A549 (cell line): ENCODE measurements at regions not wholly inside any gene's neighbourhood (a gene's known extent, or its start where the extent isn't known, plus 50 kb on each side); places are given as distances from the start of the nearest gene placed in this dataset.

Experiments
- ATAC-seq, 2 experiments: fragments of 200-7000 bp in 1 of 2; fragments of >200 bp in 1 of 2; cut with Nextera tagmentation in 1 of 2; cut with Tn5 transposase in 1 of 2; 3 replicates each; pipeline versions ENCODE4 v1.8.0 to v1.9.1; 2018 to 2020; ENCODE audit warnings: mild to moderate bottlenecking in 1 of 2, moderate library complexity in 1 of 2
- CTCF ChIA-PET: fragments of 300-600 bp; sonication (Branson Sonifier 250); formaldehyde crosslinking; extraction: SDS; loops from one replicate; lab custom pipeline; 2021; ENCODE audit warnings: antibody characterized with exemption, inconsistent platforms; lab: Yijun Ruan, JAX
- POLR2A ChIA-PET: fragments of 350-600 bp; formaldehyde crosslinking; extraction: SDS; loops from one replicate; lab custom pipeline; 2021; ENCODE audit warnings: antibody characterized with exemption, inconsistent platforms; lab: Yijun Ruan, JAX
- DNase-seq, 2 experiments: peaks; one replicate each; pipeline versions ENCODE4 v3.0.0 to v3.0.0-alpha.2; 2011 to 2016; ENCODE audit warnings: low read depth in 1 of 2, low spot score in 1 of 2
- FAIRE-seq: peaks from 2 replicates; lab custom pipeline; 2011; peaks lifted over from hg19 to GRCh38; lab: Jason Lieb, UNC
- H3K27ac ChIP-seq, 2 experiments: fragments of >200 bp; sonication (Bioruptor Twin); formaldehyde crosslinking; 3 replicates each; pipeline ENCODE4 v1.5.1; 2016 to 2017
- H3K4me1 ChIP-seq: fragments of >200 bp; sonication (Bioruptor Twin); formaldehyde crosslinking; 3 replicates; pipeline ENCODE4 v1.6.1; 2016
- H3K4me2 ChIP-seq: fragments of >200 bp; sonication (Bioruptor Twin); formaldehyde crosslinking; 3 replicates; pipeline ENCODE4 v1.6.1; 2016
- H3K4me3 ChIP-seq: fragments of >200 bp; sonication (Bioruptor Twin); formaldehyde crosslinking; 3 replicates; pipeline ENCODE4 v1.5.1; 2016
- H3K9me3 ChIP-seq: fragments of >200 bp; sonication (Bioruptor Twin); formaldehyde crosslinking; 3 replicates; pipeline ENCODE4 v1.6.1; 2016
- BHLHE40 ChIP-seq: IDR thresholded peaks from 2 replicates; pipeline ENCODE4 v1.6.1; 2012; ENCODE audit warnings: low read depth, low read length, inconsistent platforms
- CHD2 ChIP-seq: fragments of 150-350 bp; IDR thresholded peaks from 2 replicates; pipeline ENCODE4 v1.6.1; 2014; ENCODE audit warnings: low read length; ENCODE audit not compliant: partially characterized antibody
- CHD4 ChIP-seq: fragments of 200-600 bp; sonication (generic); IDR thresholded peaks from 2 replicates; pipeline ENCODE4 v1.6.1; 2016; ENCODE audit warnings: antibody characterized with exemption, mild to moderate bottlenecking, borderline replicate concordance
- EHF ChIP-seq: fragments of 250-450 bp; sonication (Bioruptor Pico); IDR thresholded peaks from 2 replicates; pipeline ENCODE4 v1.5.0; 2020; ENCODE audit warnings: mild to moderate bottlenecking
- ESRRA ChIP-seq: fragments of 150-350 bp; IDR thresholded peaks from 2 replicates; pipeline ENCODE4 v1.6.1; 2014; ENCODE audit warnings: mild to moderate bottlenecking, low read length, borderline replicate concordance
- FOSB ChIP-seq: fragments of 250-450 bp; sonication (Bioruptor Pico); IDR thresholded peaks from 2 replicates; pipeline ENCODE4 v1.5.0; 2020; ENCODE audit warnings: mild to moderate bottlenecking, moderate library complexity
- GATA3 ChIP-seq: IDR thresholded peaks from 2 replicates; pipeline ENCODE4 v1.6.1; 2012; ENCODE audit warnings: borderline replicate concordance
- HOXA7 ChIP-seq: fragments of 250-450 bp; sonication (Bioruptor Pico); IDR thresholded peaks from 2 replicates; pipeline ENCODE4 v1.5.0; 2020; ENCODE audit warnings: mild to moderate bottlenecking, moderate library complexity
- HOXB5 ChIP-seq: fragments of 250-450 bp; sonication (Bioruptor Pico); IDR thresholded peaks from 2 replicates; pipeline ENCODE4 v1.5.0; 2020; ENCODE audit warnings: mild to moderate bottlenecking, moderate library complexity
- JUN ChIP-seq, 2 experiments: fragments of >200 bp; sonication (Bioruptor Twin); formaldehyde crosslinking; IDR thresholded peaks; 2 replicates in 1 of 2; 3 replicates in 1 of 2; pipeline ENCODE4 v1.6.1; 2016 to 2017
- KDM1A ChIP-seq: fragments of 200-600 bp; sonication (generic); IDR thresholded peaks from 2 replicates; pipeline ENCODE4 v1.6.1; 2016; ENCODE audit warnings: low read depth, mild to moderate bottlenecking
- KDM5A ChIP-seq: fragments of 200-600 bp; sonication (generic); IDR thresholded peaks from 2 replicates; pipeline ENCODE4 v1.6.1; 2016; ENCODE audit warnings: antibody characterized with exemption, mild to moderate bottlenecking
- NPAS2 ChIP-seq: fragments of 250-450 bp; sonication (Bioruptor Pico); IDR thresholded peaks from 2 replicates; pipeline ENCODE4 v1.8.0; 2022; ENCODE audit warnings: mild to moderate bottlenecking, moderate library complexity, borderline replicate concordance
- NR3C1 ChIP-seq: fragments of >200 bp; sonication (Bioruptor Twin); formaldehyde crosslinking; IDR thresholded peaks from 3 replicates; pipeline ENCODE4 v1.6.1; 2017
- POLR2A ChIP-seq: IDR thresholded peaks from 2 replicates; pipeline ENCODE4 v1.6.1; 2012; ENCODE audit warnings: mild to moderate bottlenecking, low read length
- RAD21 ChIP-seq, 2 experiments: fragments of >200 bp in 1 of 2; sonication (Bioruptor Twin) in 1 of 2; formaldehyde crosslinking in 1 of 2; IDR thresholded peaks in 1 of 2; conservative IDR thresholded peaks in 1 of 2; 2 replicates in 1 of 2; 3 replicates in 1 of 2; pipeline ENCODE4 v1.6.1; 2012 to 2018; ENCODE audit warnings: inconsistent platforms in 1 of 2
- RARB ChIP-seq: fragments of 250-450 bp; sonication (Bioruptor Pico); IDR thresholded peaks from 2 replicates; pipeline ENCODE4 v1.8.0; 2021; ENCODE audit warnings: mild to moderate bottlenecking, moderate library complexity
- RCOR1 ChIP-seq: fragments of 150-350 bp; IDR thresholded peaks from 2 replicates; pipeline ENCODE4 v1.6.1; 2014; ENCODE audit warnings: antibody characterized with exemption, low read length, low read depth
- RNF2 ChIP-seq: fragments of 200-600 bp; sonication (generic); IDR thresholded peaks from 2 replicates; pipeline ENCODE4 v1.6.1; 2016; ENCODE audit warnings: low read depth, mild to moderate bottlenecking, antibody characterized with exemption, moderate library complexity, borderline replicate concordance
- SREBF2 ChIP-seq: fragments of 450-650 bp; IDR thresholded peaks from 2 replicates; pipeline ENCODE4 v1.6.1; 2014; ENCODE audit warnings: mild to moderate bottlenecking, moderate library complexity
- TFCP2L1 ChIP-seq: fragments of 250-450 bp; sonication (Bioruptor Pico); IDR thresholded peaks from 2 replicates; pipeline ENCODE4 v1.5.0; 2021; ENCODE audit warnings: mild to moderate bottlenecking
- ZSCAN20 ChIP-seq: fragments of 250-450 bp; sonication (Bioruptor Pico); IDR thresholded peaks from 2 replicates; pipeline ENCODE4 v1.8.0; 2022; ENCODE audit warnings: mild to moderate bottlenecking, moderate library complexity
- WGBS: methylation state at CpG from one replicate; pipeline ENCODE4 v1.1.6; 2017; ENCODE audit errors: missing lambda C conversion rate; 5-methylcytosine and 5-hydroxymethylcytosine counted together
- TF ChIP-seq, protein P1 (sequence below): fragments of >200 bp; sonication (Bioruptor Twin); formaldehyde crosslinking; IDR thresholded peaks from 3 replicates; pipeline ENCODE4 v1.6.1; 2016
- TF ChIP-seq, protein P2 (sequence below): fragments of >200 bp; sonication (Bioruptor Twin); formaldehyde crosslinking; IDR thresholded peaks from 3 replicates; pipeline ENCODE4 v1.5.1; 2016
- TF ChIP-seq, protein P3 (sequence below): IDR thresholded peaks from 2 replicates; pipeline ENCODE4 v1.6.1; 2012
- TF ChIP-seq, protein P4 (sequence below): IDR thresholded peaks from 2 replicates; pipeline ENCODE4 v1.6.1; 2012; ENCODE audit warnings: low read depth, borderline replicate concordance
- TF ChIP-seq, protein P5 (sequence below): fragments of >200 bp; sonication (Bioruptor Twin); formaldehyde crosslinking; IDR thresholded peaks from 2 replicates; pipeline ENCODE4 v1.6.1; 2016

DNA sequence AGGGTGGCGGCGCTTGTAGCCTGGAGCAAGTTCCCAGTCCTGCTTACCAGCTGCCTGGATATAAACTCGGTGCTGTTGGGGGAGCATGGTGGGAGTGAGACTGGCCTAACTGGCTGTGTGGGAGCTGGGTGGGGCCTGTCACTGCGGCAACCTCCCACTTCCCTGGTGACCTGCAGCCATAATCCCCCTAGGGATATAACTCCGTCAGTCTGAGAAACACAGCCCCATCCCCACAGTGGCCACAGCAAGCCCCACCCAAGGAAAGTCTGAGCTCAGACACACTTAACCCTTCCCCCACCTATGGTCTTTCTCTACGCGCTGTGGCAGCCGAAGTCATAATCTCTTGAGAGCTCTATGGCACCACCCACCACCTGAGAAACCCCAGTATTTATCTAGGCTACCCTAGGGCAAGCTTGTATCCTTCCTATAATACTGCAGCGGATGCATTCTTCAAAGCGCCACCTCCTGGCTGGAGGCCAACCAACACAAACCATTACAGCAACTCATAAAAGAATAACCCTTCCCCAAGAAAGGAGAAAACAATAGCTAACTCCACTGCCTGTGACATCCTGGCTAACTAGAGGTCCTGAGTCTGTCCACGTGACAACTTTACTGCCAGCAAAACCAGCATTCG lies 57.4 kb downstream of the ZNF648 start:
- FAIRE-seq (no peak), DNase-seq (no peak), ATAC-seq (no peak)
- Histone ChIP-seq H3K9me3 (no peaks in the 10 kb centered on the region), H3K4me2 (no peak overlapping the region), H3K4me1 (no peaks in the 10 kb centered on the region), H3K27ac (no peak overlapping the region), H3K4me3 (no peak overlapping the region)
- no peak for TF ChIP-seq JUN (IDR thresholded peaks at IDR 0.05)
- TF ChIP-seq NPAS2, result no peak
- 64% methylated on average over 9 of the region's 12 CpGs for WGBS
- ChIA-PET POLR2A (no interaction called here), CTCF (interaction anchor here (0.6 to 1.6 kb wide), 2 partner anchors 525 to 527 kb away, joined by 3 to 7 read pairs; no protein-coding TSS in a partner anchor)

DNA sequence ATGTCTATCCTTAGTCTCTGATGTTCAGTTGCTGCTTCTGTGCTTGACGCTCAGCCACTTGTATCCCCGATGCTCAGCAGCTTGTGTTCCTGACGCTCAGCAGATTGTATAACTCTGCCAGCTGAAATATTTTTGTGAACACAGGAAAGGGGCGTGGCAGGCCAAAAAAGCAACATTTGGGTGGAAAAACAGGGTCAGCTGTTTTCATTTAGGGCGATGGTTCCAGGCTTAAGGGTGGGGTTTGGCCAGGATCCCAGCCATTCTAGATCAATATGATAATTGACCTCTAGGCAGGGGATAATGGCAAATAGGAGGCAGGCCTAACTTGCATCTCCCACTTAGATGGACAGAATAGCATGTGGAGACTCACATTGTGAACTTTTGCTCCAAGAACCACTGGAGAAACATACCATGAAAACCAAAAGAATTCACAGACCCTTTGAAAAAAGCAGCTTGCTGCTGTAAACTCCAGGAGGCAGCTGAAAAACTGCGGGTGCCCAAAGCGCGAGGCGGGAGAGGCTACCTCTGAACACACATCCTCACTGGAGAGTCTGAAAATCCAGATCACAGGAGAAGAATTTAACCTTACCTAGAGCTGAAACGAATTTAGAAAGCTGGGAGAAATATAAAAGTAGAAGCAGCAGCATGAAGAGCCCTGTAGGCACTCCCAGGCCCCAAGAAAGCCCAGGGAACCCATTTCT lies 58.3 kb downstream of the ZNF648 start:
- TF ChIP-seq RAD21 (conservative IDR thresholded peaks at IDR 0.05 in 1 of 2, IDR thresholded peaks at IDR 0.05 in 1 of 2) (no peak), KDM5A (no peak), CHD2 (no peak), RARB (no peak), ESRRA (no peak), CHD4 (no peak), BHLHE40 (no peak), POLR2A (no peak), SREBF2 (no peak), GATA3 (no peak), TFCP2L1 (no peak), FOSB (no peak), NR3C1 (no peak), ZSCAN20 (CRISPR knock-in tag) (no peak)
- TF ChIP-seq, protein P1, sequence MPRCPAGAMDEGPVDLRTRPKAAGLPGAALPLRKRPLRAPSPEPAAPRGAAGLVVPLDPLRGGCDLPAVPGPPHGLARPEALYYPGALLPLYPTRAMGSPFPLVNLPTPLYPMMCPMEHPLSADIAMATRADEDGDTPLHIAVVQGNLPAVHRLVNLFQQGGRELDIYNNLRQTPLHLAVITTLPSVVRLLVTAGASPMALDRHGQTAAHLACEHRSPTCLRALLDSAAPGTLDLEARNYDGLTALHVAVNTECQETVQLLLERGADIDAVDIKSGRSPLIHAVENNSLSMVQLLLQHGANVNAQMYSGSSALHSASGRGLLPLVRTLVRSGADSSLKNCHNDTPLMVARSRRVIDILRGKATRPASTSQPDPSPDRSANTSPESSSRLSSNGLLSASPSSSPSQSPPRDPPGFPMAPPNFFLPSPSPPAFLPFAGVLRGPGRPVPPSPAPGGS, result no peak
- FAIRE-seq (no peak), ATAC-seq (no peak), DNase-seq (no peak)
- no peak overlapping the region for H3K4me3 ChIP-seq
- no peaks in the 10 kb centered on the region for H3K4me1 ChIP-seq
- H3K4me2 ChIP-seq, result no peak overlapping the region
- ChIA-PET POLR2A (no interaction called here), CTCF (interaction anchor here (0.6 to 1.6 kb wide), 2 partner anchors 524 to 526 kb away, joined by 3 to 7 read pairs; no protein-coding TSS in a partner anchor)
- H3K27ac ChIP-seq, result no peak overlapping the region
- 42% methylated on average over 10 of the region's 10 CpGs for WGBS
- no peaks in the 10 kb centered on the region for H3K9me3 ChIP-seq

DNA sequence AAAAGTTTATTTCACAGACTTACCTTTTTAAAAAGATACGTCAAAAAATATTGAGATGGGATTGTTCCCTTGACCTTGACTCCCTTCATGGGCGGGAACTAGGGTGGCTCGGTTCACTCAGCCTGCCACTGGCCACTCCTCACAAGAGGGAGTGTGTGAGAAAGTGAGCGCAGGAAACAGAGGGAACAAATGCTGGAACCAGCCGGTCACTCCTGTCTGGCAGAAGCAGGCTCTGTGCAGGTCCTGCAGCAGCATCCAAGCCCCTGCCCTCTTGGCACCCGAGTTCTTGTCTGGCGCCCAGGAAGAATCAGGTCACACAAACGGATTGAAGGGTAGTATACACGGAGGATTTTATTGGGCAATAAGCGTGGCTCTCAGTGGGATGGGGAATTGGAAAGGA lies 58.9 kb downstream of the ZNF648 start:
- CTCF ChIA-PET, result no interaction called here
- no peak for ATAC-seq
- no peak overlapping the region for H3K27ac ChIP-seq
- TF ChIP-seq, protein P2, sequence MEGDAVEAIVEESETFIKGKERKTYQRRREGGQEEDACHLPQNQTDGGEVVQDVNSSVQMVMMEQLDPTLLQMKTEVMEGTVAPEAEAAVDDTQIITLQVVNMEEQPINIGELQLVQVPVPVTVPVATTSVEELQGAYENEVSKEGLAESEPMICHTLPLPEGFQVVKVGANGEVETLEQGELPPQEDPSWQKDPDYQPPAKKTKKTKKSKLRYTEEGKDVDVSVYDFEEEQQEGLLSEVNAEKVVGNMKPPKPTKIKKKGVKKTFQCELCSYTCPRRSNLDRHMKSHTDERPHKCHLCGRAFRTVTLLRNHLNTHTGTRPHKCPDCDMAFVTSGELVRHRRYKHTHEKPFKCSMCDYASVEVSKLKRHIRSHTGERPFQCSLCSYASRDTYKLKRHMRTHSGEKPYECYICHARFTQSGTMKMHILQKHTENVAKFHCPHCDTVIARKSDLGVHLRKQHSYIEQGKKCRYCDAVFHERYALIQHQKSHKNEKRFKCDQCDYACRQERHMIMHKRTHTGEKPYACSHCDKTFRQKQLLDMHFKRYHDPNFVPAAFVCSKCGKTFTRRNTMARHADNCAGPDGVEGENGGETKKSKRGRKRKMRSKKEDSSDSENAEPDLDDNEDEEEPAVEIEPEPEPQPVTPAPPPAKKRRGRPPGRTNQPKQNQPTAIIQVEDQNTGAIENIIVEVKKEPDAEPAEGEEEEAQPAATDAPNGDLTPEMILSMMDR, result no peak
- no peak for TF ChIP-seq RARB
- no peak for TF ChIP-seq RNF2
- TF ChIP-seq, protein P3, sequence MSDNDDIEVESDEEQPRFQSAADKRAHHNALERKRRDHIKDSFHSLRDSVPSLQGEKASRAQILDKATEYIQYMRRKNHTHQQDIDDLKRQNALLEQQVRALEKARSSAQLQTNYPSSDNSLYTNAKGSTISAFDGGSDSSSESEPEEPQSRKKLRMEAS, result no peak
- TF ChIP-seq TFCP2L1, result no peak
- no peak for TF ChIP-seq HOXB5 (CRISPR knock-in tag)
- TF ChIP-seq EHF (CRISPR knock-in tag), result no peak
- TF ChIP-seq, protein P4, sequence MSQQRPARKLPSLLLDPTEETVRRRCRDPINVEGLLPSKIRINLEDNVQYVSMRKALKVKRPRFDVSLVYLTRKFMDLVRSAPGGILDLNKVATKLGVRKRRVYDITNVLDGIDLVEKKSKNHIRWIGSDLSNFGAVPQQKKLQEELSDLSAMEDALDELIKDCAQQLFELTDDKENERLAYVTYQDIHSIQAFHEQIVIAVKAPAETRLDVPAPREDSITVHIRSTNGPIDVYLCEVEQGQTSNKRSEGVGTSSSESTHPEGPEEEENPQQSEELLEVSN, result no peak
- no peak for TF ChIP-seq KDM1A
- TF ChIP-seq HOXA7 (CRISPR knock-in tag), result no peak
- no peak for TF ChIP-seq RCOR1
- TF ChIP-seq BHLHE40, result no peak
- no peak for TF ChIP-seq NR3C1
- TF ChIP-seq, protein P5, sequence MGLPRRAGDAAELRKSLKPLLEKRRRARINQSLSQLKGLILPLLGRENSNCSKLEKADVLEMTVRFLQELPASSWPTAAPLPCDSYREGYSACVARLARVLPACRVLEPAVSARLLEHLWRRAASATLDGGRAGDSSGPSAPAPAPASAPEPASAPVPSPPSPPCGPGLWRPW, result no peak
- POLR2A ChIA-PET, result no interaction called here
- no peaks in the 10 kb centered on the region for H3K9me3 ChIP-seq
- FAIRE-seq, result no peak
- no peak overlapping the region for H3K4me3 ChIP-seq
- 29% methylated on average over 10 of the region's 10 CpGs for WGBS
- no peaks in the 10 kb centered on the region for H3K4me1 ChIP-seq
- no peak for DNase-seq
- H3K4me2 ChIP-seq, result no peak overlapping the region
